HepG2 (cell line): ENCODE measurements at regions not wholly inside any gene's neighbourhood (a gene's known extent, or its start where the extent isn't known, plus 50 kb on each side); places are given as distances from the start of the nearest gene placed in this dataset.

Experiments
- ATAC-seq: fragments of 200-7000 bp; cut with Tn5 transposase; 3 replicates; pipeline ENCODE4 v1.9.1; 2020; ENCODE audit warnings: mild to moderate bottlenecking, moderate library complexity
- BruUV-seq: library from RNA; stranded (reverse); fragments of 400-500 nt; replicated peaks from 2 replicates; lab custom pipeline; 2021; lab: Mats Ljungman, UMichigan
- CTCF ChIA-PET: fragments of 300-600 bp; formaldehyde crosslinking; extraction: SDS; loops from one replicate; lab custom pipeline; 2021; ENCODE audit warnings: low total read pairs, inconsistent platforms, low intra/inter-chr PET ratio; lab: Yijun Ruan, JAX
- POLR2A ChIA-PET: fragments of 350-600 bp; sonication (Branson Sonifier 250); formaldehyde crosslinking; loops from one replicate; lab custom pipeline; 2020; ENCODE audit warnings: antibody characterized with exemption, inconsistent platforms; lab: Yijun Ruan, JAX
- DNase-seq: peaks from one replicate; pipeline ENCODE4 v3.0.0-alpha.2; 2015; ENCODE audit warnings: low spot score
- FAIRE-seq: peaks from 3 replicates; lab custom pipeline; 2011; peaks lifted over from hg19 to GRCh38; lab: Jason Lieb, UNC
- H2AFZ ChIP-seq: one replicate; pipeline ENCODE4 v1.6.1; 2011; ENCODE audit warnings: low read length, inconsistent platforms
- H3K27ac ChIP-seq: fragments of 300-600 bp; 3 replicates; pipeline ENCODE4 v1.8.0; 2011; ENCODE audit warnings: mixed run types, mild to moderate bottlenecking, mixed read lengths, low read length, inconsistent platforms; ENCODE audit not compliant: insufficient read depth; ENCODE audit errors: extremely low read length
- H3K27me3 ChIP-seq, 2 experiments: fragments of 200-600 bp in 1 of 2; 2 replicates in 1 of 2; 3 replicates in 1 of 2; pipeline versions ENCODE4 v1.6.0 to v1.8.0; 2011; ENCODE audit warnings: low read length in 2 of 2, mild to moderate bottlenecking in 2 of 2, moderate library complexity in 2 of 2, inconsistent platforms in 1 of 2; ENCODE audit not compliant: insufficient read depth in 2 of 2, control insufficient read depth in 1 of 2
- H3K36me3 ChIP-seq, 2 experiments: fragments of 200-600 bp in 1 of 2; replicated peaks in 1 of 2; 2 replicates in 1 of 2; 3 replicates in 1 of 2; pipeline versions ENCODE4 v1.5.1 to v1.8.0; 2011; ENCODE audit warnings: low read length in 2 of 2, inconsistent platforms in 1 of 2; ENCODE audit not compliant: insufficient read depth in 2 of 2, control insufficient read depth in 1 of 2
- H3K4me1 ChIP-seq: 2 replicates; pipeline ENCODE4 v1.5.1; 2012; ENCODE audit warnings: low read length, inconsistent platforms; ENCODE audit not compliant: insufficient read depth
- H3K4me2 ChIP-seq: 2 replicates; pipeline ENCODE4 v1.6.0; 2011; ENCODE audit warnings: low read depth, low read length, inconsistent platforms
- H3K4me3 ChIP-seq, 3 experiments: fragments of 200-600 bp in 1 of 3; sonication (generic), shearing (Covaris generic) in 1 of 3; replicated peaks in 1 of 3; 2 replicates each; pipeline ENCODE4 v1.5.1; 2011 to 2016; ENCODE audit warnings: low read length in 3 of 3, inconsistent platforms in 2 of 3, low read depth in 2 of 3, mild to moderate bottlenecking in 2 of 3, control low read depth in 1 of 3, mixed read lengths in 1 of 3; ENCODE audit not compliant: insufficient read depth in 1 of 3
- H3K79me2 ChIP-seq: one replicate; pipeline ENCODE4 v1.6.1; 2011; ENCODE audit warnings: low read length, inconsistent platforms; ENCODE audit not compliant: insufficient read depth
- H3K9ac ChIP-seq: 2 replicates; pipeline ENCODE4 v1.6.0; 2011; ENCODE audit warnings: mild to moderate bottlenecking, low read depth, low read length, inconsistent platforms; ENCODE audit not compliant: insufficient read depth
- H3K9me3 ChIP-seq: 2 replicates; pipeline ENCODE4 v1.5.1; 2012; ENCODE audit warnings: mild to moderate bottlenecking, low read length
- H4K20me1 ChIP-seq: 2 replicates; pipeline ENCODE4 v1.6.0; 2011; ENCODE audit warnings: inconsistent platforms, mild to moderate bottlenecking, low read length, moderate library complexity; ENCODE audit not compliant: insufficient read depth
- CBX1 ChIP-seq: IDR thresholded peaks from one replicate; pipeline ENCODE4 v1.6.1; 2016; ENCODE audit warnings: antibody characterized with exemption, low read depth
- NR3C1 ChIP-seq: sonication (generic); formaldehyde crosslinking; IDR thresholded peaks from 2 replicates; pipeline ENCODE4 v1.4.0; 2020; ENCODE audit warnings: missing genetic modification reagents
- ZNF33A ChIP-seq: sonication (generic); formaldehyde crosslinking; IDR thresholded peaks from 2 replicates; pipeline ENCODE4 v1.5.1; 2020; ENCODE audit warnings: missing genetic modification reagents, mild to moderate bottlenecking, moderate library complexity, borderline replicate concordance
- ZNF343 ChIP-seq: sonication (generic); formaldehyde crosslinking; IDR thresholded peaks from 2 replicates; pipeline ENCODE4 v1.4.0; 2020; ENCODE audit warnings: mild to moderate bottlenecking, missing genetic modification reagents
- ZNF430 ChIP-seq: sonication (generic); formaldehyde crosslinking; IDR thresholded peaks from 2 replicates; pipeline ENCODE4 v1.9.0; 2021; ENCODE audit warnings: mild to moderate bottlenecking, missing genetic modification reagents
- ZNF530 ChIP-seq: sonication (generic); formaldehyde crosslinking; IDR thresholded peaks from 2 replicates; pipeline ENCODE4 v1.5.0; 2020; ENCODE audit warnings: low read depth, mild to moderate bottlenecking, missing genetic modification reagents
- ZNF672 ChIP-seq: sonication (generic); formaldehyde crosslinking; IDR thresholded peaks from 2 replicates; pipeline ENCODE4 v1.8.1; 2022; ENCODE audit warnings: missing genetic modification reagents
- WGBS: methylation state at CpG from one replicate; pipeline ENCODE4 v1.1.6; 2017; ENCODE audit warnings: low lambda C conversion rate; 5-methylcytosine and 5-hydroxymethylcytosine counted together
- in situ Hi-C: cut with HindIII; loops from 2 replicates; pipeline ENCODE4 v1.10.0; 2017; ENCODE audit warnings: low pct_unique_long_range_greater_than_20kb; ENCODE audit not compliant: extremely low pct_ligation_motif_present
- intact Hi-C: fragments of 100-400 bp; cut with micrococcal nuclease; formaldehyde crosslinking; loops from one replicate; pipeline ENCODE4 v1.10.0; 2022; ENCODE audit not compliant: unreplicated experiment
- TF ChIP-seq, protein P1 (sequence below): sonication (generic); formaldehyde crosslinking; IDR thresholded peaks from 2 replicates; pipeline ENCODE4 v1.9.0; 2021; ENCODE audit warnings: missing genetic modification reagents, mild to moderate bottlenecking, borderline replicate concordance
- TF ChIP-seq, protein P2 (sequence below), 2 experiments: sonication (generic) in 1 of 2; formaldehyde crosslinking in 1 of 2; IDR thresholded peaks; 2 replicates each; pipeline versions ENCODE4 v1.4.0 to v1.6.1; 2016 to 2020; ENCODE audit warnings: borderline replicate concordance in 1 of 2, low read depth in 1 of 2, mild to moderate bottlenecking in 1 of 2, missing genetic modification reagents in 1 of 2

DNA sequence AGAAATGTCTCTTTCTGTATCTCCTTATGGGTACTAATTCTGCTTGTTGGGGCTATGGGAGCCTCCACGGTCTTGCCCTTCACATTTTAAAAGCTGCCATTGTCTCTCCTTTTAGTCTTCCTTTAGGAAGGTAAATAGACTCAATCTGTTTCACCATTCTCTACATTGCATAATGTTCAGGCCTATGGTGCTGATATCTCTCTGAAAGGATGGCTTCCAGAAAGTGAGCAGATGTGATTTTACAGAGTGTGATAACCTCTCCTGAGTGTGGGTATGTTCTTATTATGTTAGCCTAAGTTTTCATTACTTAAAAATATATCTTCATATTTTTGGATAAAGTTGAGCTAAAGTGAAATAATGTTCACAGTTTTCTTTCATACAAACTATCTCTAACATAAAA lies 254.0 kb upstream of the PITX2 start:
- FAIRE-seq: no peak
- Histone ChIP-seq H3K36me3 (no peaks in the 10 kb centered on the region), H3K79me2 (no peaks in the 10 kb centered on the region), H3K9ac (no peak overlapping the region), H3K4me2 (no peak overlapping the region), H3K4me3 (no peak overlapping the region)
- CTCF ChIA-PET: no interaction called here
- no peak for DNase-seq
- TF ChIP-seq, protein P1, sequence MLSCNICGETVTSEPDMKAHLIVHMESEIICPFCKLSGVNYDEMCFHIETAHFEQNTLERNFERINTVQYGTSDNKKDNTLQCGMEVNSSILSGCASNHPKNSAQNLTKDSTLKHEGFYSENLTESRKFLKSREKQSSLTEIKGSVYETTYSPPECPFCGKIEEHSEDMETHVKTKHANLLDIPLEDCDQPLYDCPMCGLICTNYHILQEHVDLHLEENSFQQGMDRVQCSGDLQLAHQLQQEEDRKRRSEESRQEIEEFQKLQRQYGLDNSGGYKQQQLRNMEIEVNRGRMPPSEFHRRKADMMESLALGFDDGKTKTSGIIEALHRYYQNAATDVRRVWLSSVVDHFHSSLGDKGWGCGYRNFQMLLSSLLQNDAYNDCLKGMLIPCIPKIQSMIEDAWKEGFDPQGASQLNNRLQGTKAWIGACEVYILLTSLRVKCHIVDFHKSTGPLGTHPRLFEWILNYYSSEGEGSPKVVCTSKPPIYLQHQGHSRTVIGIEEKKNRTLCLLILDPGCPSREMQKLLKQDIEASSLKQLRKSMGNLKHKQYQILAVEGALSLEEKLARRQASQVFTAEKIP (CRISPR knock-in tag): no peak
- TF ChIP-seq CBX1: no peak
- TF ChIP-seq ZNF530 (CRISPR knock-in tag): no peak
- no peak for TF ChIP-seq ZNF430
- TF ChIP-seq, all 625 proteins: peak for 0
- ATAC-seq: no peak
- no peaks in the 10 kb centered on the region for H3K4me1 ChIP-seq
- 5% methylated on average over 1 of the region's 1 CpG for WGBS
- H4K20me1 ChIP-seq: no peaks in the 10 kb centered on the region
- no peaks in the 10 kb centered on the region for H3K27me3 ChIP-seq
- no peak overlapping the region for H3K27ac ChIP-seq
- intact Hi-C loops: no loop called here
- no peak overlapping the region for H2AFZ ChIP-seq
- BruUV-seq: no TSS peak
- POLR2A ChIA-PET: no interaction called here
- in situ Hi-C loops: no loop called here
- H3K9me3 ChIP-seq: no peaks in the 10 kb centered on the region

DNA sequence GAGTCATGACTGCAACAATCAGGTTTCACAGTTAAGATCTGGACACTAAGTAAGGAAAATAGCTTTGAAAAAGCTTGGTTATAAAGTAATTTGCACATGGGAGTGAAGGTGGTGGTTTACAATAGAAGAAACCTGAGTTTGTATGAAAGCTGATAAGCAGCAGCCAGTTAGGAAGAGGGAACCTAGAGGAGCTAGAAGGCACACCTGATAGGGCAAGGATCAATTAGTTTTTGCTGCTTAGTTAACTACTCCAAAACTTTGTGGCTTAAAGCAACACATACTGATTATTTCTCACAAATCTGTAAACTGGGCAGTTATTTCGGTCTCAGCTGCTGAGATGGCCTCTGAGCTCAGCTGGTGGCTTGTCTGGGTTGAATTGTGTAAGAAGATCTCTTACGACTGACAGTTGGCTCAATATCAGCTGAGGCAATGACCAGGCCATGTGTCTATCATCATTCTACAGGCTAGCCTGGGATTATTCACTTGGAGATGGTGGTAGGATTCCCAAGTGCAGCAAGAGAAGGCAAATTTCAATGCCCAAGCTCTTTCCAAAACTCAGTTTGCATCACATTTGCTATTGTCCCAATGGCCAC lies 255.0 kb upstream of the PITX2 start:
- no peak overlapping the region for H2AFZ ChIP-seq
- intact Hi-C loops: no loop called here
- WGBS: 0% methylated on average over 1 of the region's 2 CpGs
- TF ChIP-seq ZNF343 (CRISPR knock-in tag) (no peak), ZNF33A (CRISPR knock-in tag) (no peak), NR3C1 (CRISPR knock-in tag) (no peak), ZNF672 (CRISPR knock-in tag) (no peak)
- TF ChIP-seq, protein P2, sequence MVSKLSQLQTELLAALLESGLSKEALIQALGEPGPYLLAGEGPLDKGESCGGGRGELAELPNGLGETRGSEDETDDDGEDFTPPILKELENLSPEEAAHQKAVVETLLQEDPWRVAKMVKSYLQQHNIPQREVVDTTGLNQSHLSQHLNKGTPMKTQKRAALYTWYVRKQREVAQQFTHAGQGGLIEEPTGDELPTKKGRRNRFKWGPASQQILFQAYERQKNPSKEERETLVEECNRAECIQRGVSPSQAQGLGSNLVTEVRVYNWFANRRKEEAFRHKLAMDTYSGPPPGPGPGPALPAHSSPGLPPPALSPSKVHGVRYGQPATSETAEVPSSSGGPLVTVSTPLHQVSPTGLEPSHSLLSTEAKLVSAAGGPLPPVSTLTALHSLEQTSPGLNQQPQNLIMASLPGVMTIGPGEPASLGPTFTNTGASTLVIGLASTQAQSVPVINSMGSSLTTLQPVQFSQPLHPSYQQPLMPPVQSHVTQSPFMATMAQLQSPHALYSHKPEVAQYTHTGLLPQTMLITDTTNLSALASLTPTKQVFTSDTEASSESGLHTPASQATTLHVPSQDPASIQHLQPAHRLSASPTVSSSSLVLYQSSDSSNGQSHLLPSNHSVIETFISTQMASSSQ (IDR thresholded peaks at IDR 0.05; ENCODE audit: low read depth): no peak
- TF ChIP-seq, protein P2 (CRISPR knock-in tag; IDR thresholded peaks at IDR 0.05; ENCODE audit: borderline replicate concordance): no peak

More for the DNA sequence above, 255.0 kb upstream of the PITX2 start:
- H3K27me3 ChIP-seq: no peaks in the 10 kb centered on the region
- no TSS peak for BruUV-seq
- FAIRE-seq (no peak), ATAC-seq (no peak), DNase-seq (no peak)
- ChIA-PET POLR2A (no interaction called here), CTCF (no interaction called here)
- H3K4me2 ChIP-seq: no peak overlapping the region
- no peaks in the 10 kb centered on the region for H3K4me1 ChIP-seq
- no peaks in the 10 kb centered on the region for H3K36me3 ChIP-seq
- in situ Hi-C loops: no loop called here
- no peak overlapping the region for H3K27ac ChIP-seq
- no peak overlapping the region for H3K9ac ChIP-seq
- H4K20me1 ChIP-seq: no peaks in the 10 kb centered on the region
- H3K79me2 ChIP-seq: no peaks in the 10 kb centered on the region
- no peaks in the 10 kb centered on the region for H3K9me3 ChIP-seq
- H3K4me3 ChIP-seq: no peak overlapping the region
